GM18951 (cell line): ENCODE measurements at regions not wholly inside any gene's neighbourhood (a gene's known extent, or its start where the extent isn't known, plus 50 kb on each side); places are given as distances from the start of the nearest gene placed in this dataset.

Experiments used
- POLR2A ChIP-seq: IDR thresholded peaks from 4 replicates; pipeline ENCODE4 v1.6.1; 2011; ENCODE audit warnings: mild to moderate bottlenecking; ENCODE audit not compliant: insufficient read length, insufficient read depth; ENCODE audit errors: extremely low read depth
- in situ Hi-C: fragments of 300-500 bp; cut with MboI; formaldehyde crosslinking; loops from one replicate; pipeline ENCODE4 v1.12.0; 2022; ENCODE audit warnings: low sequenced_read_pairs, mixed read lengths, inconsistent platforms; ENCODE audit not compliant: unreplicated experiment

DNA sequence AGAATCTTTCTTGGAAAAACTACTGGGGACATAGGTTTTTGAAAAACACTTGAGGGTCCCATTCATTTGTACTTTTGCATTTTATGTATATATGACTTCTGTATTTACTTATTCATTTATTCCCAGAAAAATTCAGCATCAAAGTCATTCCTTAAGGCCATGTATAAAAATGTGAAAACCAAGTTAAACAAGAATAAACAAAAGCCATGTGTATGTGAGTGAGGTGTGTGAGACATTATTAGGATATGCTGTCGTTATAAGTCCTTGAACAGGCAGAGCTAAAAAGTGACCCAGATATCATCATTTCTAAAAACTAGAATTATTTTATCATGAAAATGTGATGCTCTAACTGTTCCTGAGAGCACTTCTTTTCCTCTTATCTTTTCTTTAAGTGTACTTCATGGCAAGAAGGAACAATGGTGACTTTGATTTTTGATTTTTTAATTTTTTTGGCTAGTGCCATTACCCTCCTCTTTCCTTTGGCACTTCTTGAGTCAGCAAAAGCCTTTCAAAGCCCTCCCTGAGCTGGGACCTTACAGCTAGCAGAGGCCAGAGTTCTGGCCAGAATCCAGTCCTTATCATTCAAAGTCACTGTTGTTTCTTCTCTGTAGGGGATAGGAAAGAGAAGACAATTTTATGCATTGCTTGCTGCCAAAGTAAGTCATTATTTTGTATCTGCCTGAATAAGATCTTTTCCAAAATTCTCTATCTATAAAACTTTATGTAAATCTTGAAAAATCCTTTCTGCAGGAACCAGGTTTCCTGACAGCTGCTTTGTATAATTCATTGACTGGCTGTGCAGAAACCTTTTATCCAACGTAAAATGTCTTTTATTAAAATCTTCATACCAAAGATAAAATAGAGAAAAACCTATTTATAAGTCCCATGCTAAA lies 419.7 kb upstream of the PRICKLE1 start:
- TF ChIP-seq POLR2A = no peak
- in situ Hi-C loops = no loop called here

GRCh38 chr12:43004908-43005307 lies 415.4 kb upstream of the PRICKLE1 start:
- in situ Hi-C loops = no loop called here
- no peak for TF ChIP-seq POLR2A

- TF ChIP-seq POLR2A = no peak
- in situ Hi-C loops = no loop called here
Observed at GRCh38 chr12:43004141-43004540, 414.6 kb upstream of the PRICKLE1 start.

DNA sequence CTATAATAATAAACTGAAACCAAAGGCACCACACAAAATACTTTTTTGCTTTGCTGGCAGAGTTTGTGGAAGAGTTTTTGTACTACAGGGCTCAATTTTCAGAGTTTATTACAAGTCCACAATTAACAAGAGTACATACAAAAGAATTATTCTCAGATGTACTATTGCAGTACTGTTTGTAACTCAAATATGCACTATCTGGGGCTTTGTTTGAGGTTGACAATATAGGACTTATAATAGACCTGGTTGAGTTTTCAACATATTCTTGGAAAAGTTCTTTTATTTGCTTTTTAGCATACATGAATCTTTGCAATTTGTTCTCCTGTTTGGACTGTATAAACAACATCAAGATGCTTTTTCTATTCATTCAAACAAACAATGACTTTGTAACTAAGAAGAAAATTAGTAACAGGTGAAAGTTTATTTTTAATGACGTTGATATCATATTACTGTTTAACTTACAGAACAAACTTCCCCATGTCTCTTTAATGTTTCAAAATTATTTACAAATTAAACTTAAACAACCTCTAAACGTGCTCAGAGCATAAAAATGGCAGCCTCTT lies 407.4 kb upstream of the PRICKLE1 start:
- TF ChIP-seq POLR2A = no peak

DNA sequence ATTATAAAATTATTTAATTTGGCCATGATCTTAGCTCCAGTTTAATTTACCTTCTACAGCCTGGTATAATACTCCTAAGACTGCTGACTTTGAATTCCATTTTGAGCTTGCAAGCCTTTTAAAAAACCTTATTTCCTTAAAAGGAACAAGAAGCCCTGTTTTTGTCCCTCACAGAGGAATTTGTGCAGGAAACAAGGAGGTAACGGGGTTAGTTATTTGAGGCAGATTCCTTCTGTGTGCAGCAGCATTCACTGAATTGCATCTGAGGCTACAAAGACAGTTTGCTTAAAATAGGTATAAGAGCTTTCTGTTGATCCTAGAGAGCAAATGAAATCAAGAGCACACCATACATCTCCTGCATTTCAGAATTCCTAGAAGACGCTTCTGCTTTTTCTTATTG lies 403.3 kb upstream of the PRICKLE1 start:
- TF ChIP-seq POLR2A = no peak
- in situ Hi-C loops = no loop called here

More for the DNA sequence above, 407.4 kb upstream of the PRICKLE1 start:
- in situ Hi-C loops = no loop called here

GRCh38 chr12:42990387-42990786 lies 400.8 kb upstream of the PRICKLE1 start:
- in situ Hi-C loops = no loop called here
- TF ChIP-seq POLR2A = no peak

GRCh38 chr12:42987216-42987650 lies 397.7 kb upstream of the PRICKLE1 start:
- no peak for TF ChIP-seq POLR2A
- in situ Hi-C loops = no loop called here

- no peak for TF ChIP-seq POLR2A
- in situ Hi-C loops = no loop called here
Observed at GRCh38 chr12:42985506-42985905, 396.0 kb upstream of the PRICKLE1 start.

GRCh38 chr12:42982828-42983227 lies 393.3 kb upstream of the PRICKLE1 start:
- in situ Hi-C loops = no loop called here
- TF ChIP-seq POLR2A = no peak

DNA sequence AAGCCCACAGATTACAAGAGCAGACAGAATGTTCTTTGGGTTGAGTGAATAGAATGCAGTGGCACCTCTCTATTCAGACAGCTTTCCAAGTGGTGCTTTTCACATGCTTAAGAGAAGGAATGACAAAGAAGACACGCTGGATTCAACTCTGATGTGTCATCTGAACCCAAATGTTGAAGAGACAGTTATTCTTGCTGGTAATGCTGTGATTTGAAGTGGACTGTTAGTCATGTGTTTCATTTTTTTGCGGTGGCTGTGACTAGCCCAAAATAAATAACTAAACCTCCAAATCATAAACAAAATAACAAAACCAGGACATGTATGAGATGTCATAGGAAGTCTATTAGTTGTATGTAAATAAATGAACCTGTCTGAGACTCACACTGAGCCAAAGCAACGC lies 391.8 kb upstream of the PRICKLE1 start:
- no peak for TF ChIP-seq POLR2A
- in situ Hi-C loops = no loop called here

DNA sequence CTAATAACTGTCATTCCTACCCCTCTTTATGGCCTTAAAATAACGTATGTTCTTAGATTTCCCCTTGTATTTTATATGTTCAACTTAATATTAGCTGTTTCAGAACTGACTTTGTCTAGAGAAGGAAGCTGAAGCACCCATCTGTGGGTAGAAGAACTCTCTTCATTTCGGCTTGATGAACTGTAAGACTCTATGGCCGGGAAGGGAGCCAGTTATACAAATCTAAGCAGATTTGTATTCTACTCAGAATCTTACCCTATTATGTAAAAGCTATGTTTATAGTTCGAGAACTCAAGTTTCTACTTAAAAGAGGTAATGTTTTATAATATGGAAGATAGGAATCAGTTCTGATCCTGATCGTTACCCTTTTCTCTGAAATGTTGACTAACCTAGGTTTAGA lies 390.9 kb upstream of the PRICKLE1 start:
- in situ Hi-C loops = no loop called here
- TF ChIP-seq POLR2A = no peak

GRCh38 chr12:42979746-42980145 lies 390.2 kb upstream of the PRICKLE1 start:
- in situ Hi-C loops = no loop called here
- no peak for TF ChIP-seq POLR2A

GRCh38 chr12:42978708-42979107 lies 389.2 kb upstream of the PRICKLE1 start:
- no peak for TF ChIP-seq POLR2A
- in situ Hi-C loops = no loop called here

DNA sequence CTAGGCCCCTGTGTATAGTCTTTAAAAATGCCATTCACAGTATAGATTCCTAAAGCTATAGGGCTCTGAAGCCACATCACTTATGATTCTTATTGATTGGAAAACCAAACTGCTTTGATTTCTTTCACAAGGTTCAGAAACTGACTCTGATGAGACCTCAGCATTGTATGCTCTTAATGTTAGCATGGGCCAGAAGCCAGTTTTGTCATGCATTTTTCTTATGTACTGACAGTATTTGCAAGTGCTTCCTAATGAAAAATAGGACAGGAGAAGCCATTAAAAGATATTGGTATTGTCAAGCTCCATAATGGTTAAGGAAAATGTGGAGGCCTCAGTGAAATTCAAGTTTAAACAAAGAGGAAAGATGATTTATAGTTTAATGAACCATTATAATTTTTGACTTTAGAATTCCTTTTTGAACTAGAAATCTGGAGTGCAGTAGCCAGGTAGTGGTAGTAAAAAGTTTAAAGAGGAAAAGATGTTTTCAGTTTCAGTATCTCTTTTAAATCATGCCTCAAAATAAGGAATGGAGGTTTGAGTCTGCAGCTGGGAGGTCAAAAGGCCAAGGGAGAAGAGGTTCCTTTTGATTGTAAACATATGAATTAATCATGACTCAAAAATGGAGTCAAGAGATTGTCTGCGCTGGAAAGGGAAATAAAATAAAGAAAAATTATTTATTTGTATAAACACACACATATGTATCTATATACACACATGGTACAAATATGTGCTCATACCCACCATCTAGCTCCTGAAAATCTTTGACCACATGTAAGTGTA lies 388.1 kb upstream of the PRICKLE1 start:
- in situ Hi-C loops = no loop called here

DNA sequence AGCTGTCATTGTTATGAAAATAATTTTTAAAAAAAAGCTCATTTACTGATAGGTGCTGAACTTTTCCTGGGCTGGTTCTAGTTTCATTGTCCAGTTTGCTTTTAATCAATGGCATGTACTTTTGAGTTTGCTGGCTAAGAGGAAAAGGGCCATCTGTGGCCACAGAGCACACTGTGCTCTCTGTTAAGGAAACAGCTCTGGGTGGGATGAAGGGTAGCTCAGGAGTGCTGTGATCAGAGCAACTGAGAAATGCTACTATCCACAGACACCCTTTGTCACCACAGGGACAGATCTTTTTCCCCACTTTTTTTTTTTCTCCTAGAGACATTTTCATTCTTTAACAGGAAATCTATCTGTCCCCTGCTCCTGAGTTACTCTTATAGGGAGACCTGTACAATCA lies 387.1 kb upstream of the PRICKLE1 start:
- in situ Hi-C loops = no loop called here
- TF ChIP-seq POLR2A = no peak

More for the DNA sequence above, 388.1 kb upstream of the PRICKLE1 start:
- no peak for TF ChIP-seq POLR2A
